K562 (cell line): ENCODE measurements at regions not wholly inside any gene's neighbourhood (a gene's known extent, or its start where the extent isn't known, plus 50 kb on each side); places are given as distances from the start of the nearest gene placed in this dataset.
A peak's percentile ranks its signal among the peaks of the same experiment; 100 is the strongest.
"Not testable (repeated sequence)": the region's sequence is repeated elsewhere in the genome, so short reads cannot be mapped to it uniquely, and the experiment has no call there.

Source experiments
- ATAC-seq: fragments of 200-7000 bp; cut with Tn5 transposase; 3 replicates; pipeline ENCODE4 v1.9.1; 2020; ENCODE audit warnings: moderate library complexity
- BruUV-seq: library from RNA; stranded (reverse); fragments of 400-500 nt; replicated peaks from 2 replicates; lab custom pipeline; 2021; lab: Mats Ljungman, UMichigan
- CTCF ChIA-PET: fragments of 300-600 bp; formaldehyde crosslinking; extraction: SDS; loops from one replicate; lab custom pipeline; 2021; ENCODE audit warnings: low intra/inter-chr PET ratio; lab: Yijun Ruan, JAX
- POLR2A ChIA-PET: fragments of 300-600, 350-650 bp; sonication (Branson Sonifier 250); formaldehyde crosslinking; extraction: SDS; loops from one replicate; lab custom pipeline; 2021; ENCODE audit warnings: antibody characterized with exemption, inconsistent platforms; lab: Yijun Ruan, JAX
- DNase-seq, 4 experiments: peaks; one replicate each; pipeline versions ENCODE4 v3.0.0 to v3.0.0-alpha.2; 2011 to 2018; ENCODE audit warnings: low spot score in 3 of 4, mixed read lengths in 3 of 4; ENCODE audit errors: extremely low read depth in 1 of 4
- FAIRE-seq: peaks from 2 replicates; lab custom pipeline; 2011; peaks lifted over from hg19 to GRCh38; lab: Jason Lieb, UNC
- H2AFZ ChIP-seq: 2 replicates; pipeline ENCODE4 v1.6.0; 2011; ENCODE audit warnings: low read depth, low read length, control low read depth, inconsistent platforms
- H3K27ac ChIP-seq: fragments of 200-600 bp; 3 replicates; pipeline ENCODE4 v1.8.0; 2011; ENCODE audit warnings: low read depth, mild to moderate bottlenecking, control low read depth, inconsistent platforms, low read length, moderate library complexity, mixed read lengths; ENCODE audit errors: extremely low read depth
- H3K27me3 ChIP-seq, 2 experiments: fragments of 300-600 bp in 1 of 2; 2 replicates in 1 of 2; 3 replicates in 1 of 2; pipeline versions ENCODE4 v1.6.0 to v1.8.0; 2011; ENCODE audit warnings: inconsistent platforms in 2 of 2, low read length in 2 of 2, mild to moderate bottlenecking in 1 of 2, mixed read lengths in 1 of 2, moderate library complexity in 1 of 2; ENCODE audit not compliant: control insufficient read depth in 2 of 2, insufficient read depth in 2 of 2
- H3K36me3 ChIP-seq: fragments of 300-600 bp; 3 replicates; pipeline ENCODE4 v1.8.0; 2011; ENCODE audit warnings: mild to moderate bottlenecking, low read length, inconsistent platforms; ENCODE audit not compliant: control insufficient read depth, insufficient read depth
- H3K4me1 ChIP-seq, 2 experiments: fragments of 200-600 bp in 1 of 2; replicated peaks in 1 of 2; 2 replicates in 1 of 2; 3 replicates in 1 of 2; pipeline versions ENCODE4 v1.5.1 to v1.8.0; 2011; ENCODE audit warnings: inconsistent platforms in 2 of 2, low read length in 2 of 2, mild to moderate bottlenecking in 1 of 2, mixed read lengths in 1 of 2, moderate library complexity in 1 of 2; ENCODE audit not compliant: control insufficient read depth in 2 of 2, insufficient read depth in 2 of 2
- H3K4me2 ChIP-seq: 2 replicates; pipeline ENCODE4 v1.6.1; 2011; ENCODE audit warnings: low read length, control low read depth, inconsistent platforms, mixed read lengths; ENCODE audit not compliant: insufficient read depth
- H3K4me3 ChIP-seq: fragments of 200-600 bp; sonication (generic), shearing (Covaris generic); 2 replicates; pipeline ENCODE4 v1.5.1; 2016; ENCODE audit warnings: control low read depth, inconsistent platforms
- H3K79me2 ChIP-seq: fragments of 200-600 bp; 3 replicates; pipeline ENCODE4 v1.8.0; 2011; ENCODE audit warnings: low read length, inconsistent platforms; ENCODE audit not compliant: control insufficient read depth, insufficient read depth
- H3K9ac ChIP-seq, 2 experiments: 2 replicates each; pipeline versions ENCODE4 v1.6.0 to v1.6.1; 2011; ENCODE audit warnings: low read depth in 2 of 2, low read length in 2 of 2, control low read depth in 1 of 2, inconsistent platforms in 1 of 2, mild to moderate bottlenecking in 1 of 2, mixed read lengths in 1 of 2; ENCODE audit not compliant: insufficient read depth in 1 of 2
- H3K9me1 ChIP-seq: one replicate; pipeline ENCODE4 v1.6.0; 2011; ENCODE audit warnings: inconsistent platforms, mild to moderate bottlenecking, low read length, moderate library complexity; ENCODE audit not compliant: control insufficient read depth, insufficient read depth
- H3K9me3 ChIP-seq: replicated peaks from 2 replicates; pipeline ENCODE4 v1.5.1; 2011; ENCODE audit warnings: low read depth, low read length, inconsistent platforms; ENCODE audit not compliant: control insufficient read depth, insufficient read depth
- H4K20me1 ChIP-seq: replicated peaks from 2 replicates; pipeline ENCODE4 v1.6.1; 2011; ENCODE audit warnings: low read length, inconsistent platforms, mixed read lengths; ENCODE audit not compliant: control insufficient read depth, insufficient read depth
- AFF1 ChIP-seq, 2 experiments: fragments of 450-650 bp; IDR thresholded peaks; 2 replicates each; pipeline ENCODE4 v1.6.1; 2018; ENCODE audit warnings: mild to moderate bottlenecking in 2 of 2, low read depth in 1 of 2; ENCODE audit not compliant: partially characterized antibody in 2 of 2
- HDAC1 ChIP-seq, 2 experiments: fragments of 450-650 bp; IDR thresholded peaks; 2 replicates each; pipeline ENCODE4 v1.6.1; 2016 to 2017; ENCODE audit warnings: inconsistent platforms in 1 of 2, mild to moderate bottlenecking in 1 of 2, moderate library complexity in 1 of 2
- WGBS: fragments of 100-300 bp; shearing (Covaris generic); methylation state at CpG from one replicate; pipeline ENCODE4 v1.1.6; 2016; ENCODE audit warnings: low coverage, mixed read lengths; ENCODE audit not compliant: insufficient coverage; ENCODE audit errors: missing lambda C conversion rate; 5-methylcytosine and 5-hydroxymethylcytosine counted together
- in situ Hi-C: fragments of 300-500 bp; cut with MboI; formaldehyde crosslinking; loops from 4 replicates; pipeline ENCODE4 v1.15.0; 2018; ENCODE audit warnings: inconsistent platforms, mixed read lengths
- intact Hi-C: fragments of 100-400 bp; cut with micrococcal nuclease; formaldehyde crosslinking; loops from 2 replicates; pipeline ENCODE4 v1.14.2; 2022

- POLR2A ChIA-PET, H3K4me3 ChIP-seq, H3K9me1 ChIP-seq, intact Hi-C loops, H3K36me3 ChIP-seq, FAIRE-seq, ATAC-seq, BruUV-seq, H3K79me2 ChIP-seq, CTCF ChIA-PET, H3K9ac ChIP-seq, in situ Hi-C loops, H3K4me2 ChIP-seq, H3K27me3 ChIP-seq, H3K9me3 ChIP-seq, H2AFZ ChIP-seq, H4K20me1 ChIP-seq, H3K27ac ChIP-seq, DNase-seq: not testable (repeated sequence)
- peaks cover 13 to 24% of the 10 kb centered on the region in 2 experiments; a peak in 3 of 5 replicates for H3K4me1 ChIP-seq
- TF ChIP-seq AFF1 (IDR thresholded peaks at IDR 0.05; ENCODE audit: low read depth in 1 of 2, partially characterized antibody in 2 of 2) (peak in 1 of 2 experiments; percentile 83), HDAC1 (IDR thresholded peaks at IDR 0.05) (peak in 1 of 2 experiments; percentile 79; a peak in 2 of 4 replicates)
- 82% methylated on average over 4 of the region's 4 CpGs for WGBS
Observed at GRCh38 chr9:101838988-101839387, 100.5 kb upstream of the GRIN3A start.
